AG08395 (cell line): ENCODE measurements at regions not wholly inside any gene's neighbourhood (a gene's known extent, or its start where the extent isn't known, plus 50 kb on each side); places are given as distances from the start of the nearest gene placed in this dataset.
"Not testable (repeated sequence)": the region's sequence is repeated elsewhere in the genome, so short reads cannot be mapped to it uniquely, and the experiment has no call there.

Experiments
- DNase-seq: peaks from one replicate; pipeline ENCODE4 v3.0.0; 2012; ENCODE audit warnings: mixed read lengths, low spot score

GRCh38 chr3:72627271-72627670 lies 221.0 kb downstream of the SHQ1 start:
- no peak for DNase-seq

- DNase-seq, result peak; percentile 45
Observed at GRCh38 chr3:72625602-72626337, 222.5 kb downstream of the SHQ1 start.

GRCh38 chr3:72624656-72625055 lies 223.6 kb downstream of the SHQ1 start:
- no peak for DNase-seq

- DNase-seq, result no peak
Observed at GRCh38 chr3:72618739-72619138, 229.5 kb downstream of the SHQ1 start.

- no peak for DNase-seq
Observed at GRCh38 chr3:72617424-72618024, 230.7 kb downstream of the SHQ1 start.

- DNase-seq, result no peak
Observed at GRCh38 chr3:72615776-72616175, 232.5 kb downstream of the SHQ1 start.

GRCh38 chr3:72615182-72615581 lies 233.1 kb downstream of the SHQ1 start:
- DNase-seq, result no peak

- DNase-seq, result no peak
Observed at GRCh38 chr3:72614394-72615074, 233.7 kb downstream of the SHQ1 start.

- DNase-seq, result no peak
Observed at GRCh38 chr3:72613871-72614270, 234.4 kb downstream of the SHQ1 start.

- DNase-seq, result not testable (repeated sequence)
Observed at GRCh38 chr3:72609114-72609513, 239.1 kb downstream of the SHQ1 start.

- DNase-seq, result no peak
Observed at GRCh38 chr3:72606005-72606800, 242.0 kb downstream of the SHQ1 start.

GRCh38 chr3:72604328-72604727 lies 243.9 kb downstream of the SHQ1 start:
- peak; percentile 43 for DNase-seq

GRCh38 chr3:72601983-72602750 lies 246.1 kb downstream of the SHQ1 start:
- no peak for DNase-seq

GRCh38 chr3:72601060-72601459 lies 247.2 kb downstream of the SHQ1 start:
- DNase-seq, result no peak

GRCh38 chr3:72597756-72598195 lies 250.5 kb downstream of the SHQ1 start:
- peak; percentile 27 for DNase-seq

- no peak for DNase-seq
Observed at GRCh38 chr3:72597043-72597442, 251.2 kb downstream of the SHQ1 start.

GRCh38 chr3:72595927-72596610 lies 252.2 kb downstream of the SHQ1 start:
- no peak for DNase-seq

GRCh38 chr3:72595376-72595775 lies 252.9 kb downstream of the SHQ1 start:
- DNase-seq, result no peak

GRCh38 chr3:72594615-72595215 lies 253.5 kb downstream of the SHQ1 start:
- DNase-seq, result no peak

- no peak for DNase-seq
Observed at GRCh38 chr3:72593881-72594397, 254.3 kb downstream of the SHQ1 start.
